Hepatocyte (in vitro differentiated cells): ENCODE measurements at regions not wholly inside any gene's neighbourhood (a gene's known extent, or its start where the extent isn't known, plus 50 kb on each side); places are given as distances from the start of the nearest gene placed in this dataset.
A peak's percentile ranks its signal among the peaks of the same experiment; 100 is the strongest.

Source experiments
- DNase-seq: peaks from one replicate; pipeline ENCODE4 v3.0.0-alpha.2; 2016; ENCODE audit warnings: low spot score
- H2AFZ ChIP-seq: fragments of 200-600 bp; sonication (generic); 2 replicates; pipeline ENCODE4 v1.6.0; 2016; ENCODE audit warnings: antibody characterized with exemption, mild to moderate bottlenecking
- H3K27ac ChIP-seq: fragments of 200-600 bp; sonication (generic); 2 replicates; pipeline ENCODE4 v1.5.1; 2016; ENCODE audit warnings: mild to moderate bottlenecking
- H3K27me3 ChIP-seq: fragments of 200-600 bp; sonication (generic); 2 replicates; pipeline ENCODE4 v1.6.1; 2016
- H3K36me3 ChIP-seq: fragments of 200-600 bp; sonication (generic); replicated peaks from 2 replicates; pipeline ENCODE4 v1.5.1; 2016; ENCODE audit warnings: low read depth; ENCODE audit not compliant: insufficient read depth
- H3K4me1 ChIP-seq: fragments of 200-600 bp; sonication (generic); 2 replicates; pipeline ENCODE4 v1.5.1; 2016; ENCODE audit warnings: mild to moderate bottlenecking, moderate library complexity; ENCODE audit not compliant: insufficient read depth
- H3K4me2 ChIP-seq: fragments of 200-600 bp; sonication (generic); 2 replicates; pipeline ENCODE4 v1.6.0; 2016
- H3K4me3 ChIP-seq: fragments of 200-600 bp; sonication (generic); 2 replicates; pipeline ENCODE4 v1.5.1; 2016; ENCODE audit warnings: mild to moderate bottlenecking
- H3K79me2 ChIP-seq: fragments of 200-600 bp; sonication (generic); 2 replicates; pipeline ENCODE4 v1.6.0; 2017; ENCODE audit warnings: mild to moderate bottlenecking
- H3K9me2 ChIP-seq: fragments of 200-600 bp; sonication (generic); replicated peaks from 2 replicates; pipeline ENCODE4 v1.6.0; 2017; ENCODE audit warnings: mild to moderate bottlenecking; ENCODE audit not compliant: insufficient read depth
- H3K9me3 ChIP-seq: fragments of 200-600 bp; sonication (generic); 2 replicates; pipeline ENCODE4 v1.5.1; 2016; ENCODE audit warnings: low read depth, mild to moderate bottlenecking
- H4K20me1 ChIP-seq: fragments of 200-600 bp; sonication (generic); 2 replicates; pipeline ENCODE4 v1.6.0; 2016; ENCODE audit warnings: mild to moderate bottlenecking; ENCODE audit not compliant: insufficient read depth, poor library complexity, severe bottlenecking
- CTCF ChIP-seq: fragments of 200-600 bp; sonication (generic); IDR thresholded peaks from 2 replicates; pipeline ENCODE4 v1.5.1; 2016; ENCODE audit warnings: antibody characterized with exemption, mild to moderate bottlenecking; ENCODE audit not compliant: poor library complexity
- EZH2 ChIP-seq: fragments of 200-600 bp; sonication (generic); IDR thresholded peaks from 2 replicates; pipeline ENCODE4 v1.6.1; 2016; ENCODE audit warnings: antibody characterized with exemption, mild to moderate bottlenecking, borderline replicate concordance
- EZH2phosphoT487 ChIP-seq: fragments of 200-600 bp; sonication (generic); IDR thresholded peaks from one replicate; pipeline ENCODE4 v1.6.1; 2018; ENCODE audit warnings: antibody characterized with exemption, mild to moderate bottlenecking, low read depth, moderate library complexity; ENCODE audit not compliant: unreplicated experiment, severe bottlenecking
- WGBS: methylation state at CpG from one replicate; pipeline ENCODE4 v1.1.6; 2016; ENCODE audit warnings: low lambda C conversion rate; ENCODE audit errors: missing lambda C conversion rate; 5-methylcytosine and 5-hydroxymethylcytosine counted together

- no peak for TF ChIP-seq CTCF
- Histone ChIP-seq H3K4me2 (no peak overlapping the region), H3K27ac (no peak overlapping the region), H2AFZ (no peak overlapping the region), H3K9me2 (no peaks in the 10 kb centered on the region), H3K9me3 (no peaks in the 10 kb centered on the region), H4K20me1 (no peaks in the 10 kb centered on the region), H3K4me3 (no peak overlapping the region), H3K4me1 (no peaks in the 10 kb centered on the region), H3K36me3 (no peaks in the 10 kb centered on the region), H3K79me2 (no peaks in the 10 kb centered on the region), H3K27me3 (no peaks in the 10 kb centered on the region)
- no peak for DNase-seq
- 94% methylated on average over 3 of the region's 3 CpGs for WGBS
These were observed 352.2 kb downstream of the ZNF521 start for GRCh38 chr18:24999650-25000267.

DNA sequence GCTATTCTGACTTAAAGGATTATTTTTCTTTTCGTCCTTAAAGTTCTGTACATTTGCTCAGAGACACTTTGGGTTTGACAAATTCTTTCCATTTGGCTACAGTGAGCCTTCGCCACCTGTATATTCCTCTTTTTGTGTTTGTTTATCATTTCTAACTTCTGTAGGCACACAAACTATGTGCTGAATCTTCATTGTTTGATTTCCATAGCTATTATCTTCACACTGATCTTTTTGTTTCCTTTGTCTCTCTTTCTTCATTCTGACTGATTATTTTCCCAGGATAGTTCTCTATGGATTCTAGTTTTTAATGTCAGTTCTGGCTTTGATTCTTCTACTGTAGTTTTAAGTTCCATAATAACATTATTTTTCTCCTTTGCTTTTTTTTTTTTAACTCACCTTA lies 350.2 kb downstream of the ZNF521 start:
- no peaks in the 10 kb centered on the region for H4K20me1 ChIP-seq
- 89% methylated on average over 2 of the region's 2 CpGs for WGBS
- no peak overlapping the region for H3K4me2 ChIP-seq
- no peak overlapping the region for H3K27ac ChIP-seq
- no peak for DNase-seq
- H3K4me3 ChIP-seq: no peak overlapping the region
- no peaks in the 10 kb centered on the region for H3K4me1 ChIP-seq
- H3K36me3 ChIP-seq: no peaks in the 10 kb centered on the region
- no peak overlapping the region for H2AFZ ChIP-seq
- H3K9me3 ChIP-seq: no peaks in the 10 kb centered on the region
- H3K9me2 ChIP-seq: no peaks in the 10 kb centered on the region
- no peaks in the 10 kb centered on the region for H3K27me3 ChIP-seq
- TF ChIP-seq EZH2phosphoT487 (no peak), CTCF (no peak), EZH2 (no peak)
- H3K79me2 ChIP-seq: no peaks in the 10 kb centered on the region

- DNase-seq: peak; percentile 32
- Histone ChIP-seq H3K4me3 (no peak overlapping the region), H2AFZ (peak overlapping the region; percentile 5), H3K36me3 (no peaks in the 10 kb centered on the region), H3K79me2 (no peaks in the 10 kb centered on the region), H3K4me1 (no peaks in the 10 kb centered on the region), H3K4me2 (no peak overlapping the region), H3K9me3 (no peaks in the 10 kb centered on the region), H4K20me1 (no peaks in the 10 kb centered on the region), H3K27ac (peak overlapping the region; percentile 72), H3K9me2 (no peaks in the 10 kb centered on the region), H3K27me3 (no peaks in the 10 kb centered on the region)
- TF ChIP-seq EZH2phosphoT487 (no peak), EZH2 (no peak), CTCF (no peak)
- WGBS: 65% methylated on average over 6 of the region's 6 CpGs
These were observed 346.2 kb downstream of the ZNF521 start for GRCh38 chr18:25005541-25006403.
